LNCAP (cell line): ENCODE measurements at regions not wholly inside any gene's neighbourhood (a gene's known extent, or its start where the extent isn't known, plus 50 kb on each side); places are given as distances from the start of the nearest gene placed in this dataset.

Experiments used
- TF ChIP-seq, protein P1 (sequence below): fragments of 450-650 bp; IDR thresholded peaks from 2 replicates; pipeline ENCODE4 v1.5.1; 2017; ENCODE audit warnings: mild to moderate bottlenecking

DNA sequence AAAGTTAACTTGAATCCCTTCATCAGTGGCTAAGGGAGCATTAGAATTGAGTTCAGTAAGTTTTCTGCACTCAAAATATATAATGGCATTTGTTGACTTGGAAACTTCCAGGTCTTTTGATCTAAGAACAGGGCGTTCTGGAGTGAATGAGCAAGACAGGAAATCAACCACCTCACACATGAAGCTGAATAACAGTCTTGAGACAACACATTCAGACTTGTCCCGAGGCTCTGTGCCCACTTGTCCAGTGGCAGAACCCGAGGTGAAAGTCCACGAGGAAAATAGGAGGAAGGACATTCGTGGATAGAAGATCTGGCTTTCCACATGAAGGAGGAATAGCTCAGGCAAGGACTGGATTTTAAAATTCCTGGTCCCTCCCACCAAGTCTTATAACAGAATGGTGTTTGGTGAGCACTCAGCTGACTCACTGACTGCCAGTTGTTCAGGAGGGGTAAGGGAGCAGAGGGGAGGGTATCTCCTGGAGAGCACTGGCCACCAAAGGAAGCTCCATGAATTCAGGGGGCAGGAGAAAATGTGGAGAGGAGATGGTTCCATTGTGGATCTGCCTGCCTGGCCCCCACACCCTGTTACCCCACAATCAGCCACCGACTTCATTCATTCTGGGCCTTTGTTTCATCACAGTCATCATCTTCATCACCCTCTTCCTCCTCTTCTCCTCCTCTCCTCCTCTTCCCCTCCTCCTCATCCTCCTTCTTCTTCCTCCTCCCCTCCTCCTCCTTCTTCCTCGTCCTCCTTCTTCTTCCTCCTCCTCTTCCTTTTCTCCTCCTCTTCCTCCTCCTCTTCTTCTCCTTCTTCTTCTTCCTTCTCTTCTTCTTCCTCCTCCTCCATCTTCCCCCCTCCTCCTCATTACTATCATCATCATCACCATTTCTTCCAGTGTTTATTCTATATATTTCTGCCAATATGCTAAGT lies 620.1 kb downstream of the MED13L start:
- TF ChIP-seq, protein P1, sequence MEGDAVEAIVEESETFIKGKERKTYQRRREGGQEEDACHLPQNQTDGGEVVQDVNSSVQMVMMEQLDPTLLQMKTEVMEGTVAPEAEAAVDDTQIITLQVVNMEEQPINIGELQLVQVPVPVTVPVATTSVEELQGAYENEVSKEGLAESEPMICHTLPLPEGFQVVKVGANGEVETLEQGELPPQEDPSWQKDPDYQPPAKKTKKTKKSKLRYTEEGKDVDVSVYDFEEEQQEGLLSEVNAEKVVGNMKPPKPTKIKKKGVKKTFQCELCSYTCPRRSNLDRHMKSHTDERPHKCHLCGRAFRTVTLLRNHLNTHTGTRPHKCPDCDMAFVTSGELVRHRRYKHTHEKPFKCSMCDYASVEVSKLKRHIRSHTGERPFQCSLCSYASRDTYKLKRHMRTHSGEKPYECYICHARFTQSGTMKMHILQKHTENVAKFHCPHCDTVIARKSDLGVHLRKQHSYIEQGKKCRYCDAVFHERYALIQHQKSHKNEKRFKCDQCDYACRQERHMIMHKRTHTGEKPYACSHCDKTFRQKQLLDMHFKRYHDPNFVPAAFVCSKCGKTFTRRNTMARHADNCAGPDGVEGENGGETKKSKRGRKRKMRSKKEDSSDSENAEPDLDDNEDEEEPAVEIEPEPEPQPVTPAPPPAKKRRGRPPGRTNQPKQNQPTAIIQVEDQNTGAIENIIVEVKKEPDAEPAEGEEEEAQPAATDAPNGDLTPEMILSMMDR = no peak

DNA sequence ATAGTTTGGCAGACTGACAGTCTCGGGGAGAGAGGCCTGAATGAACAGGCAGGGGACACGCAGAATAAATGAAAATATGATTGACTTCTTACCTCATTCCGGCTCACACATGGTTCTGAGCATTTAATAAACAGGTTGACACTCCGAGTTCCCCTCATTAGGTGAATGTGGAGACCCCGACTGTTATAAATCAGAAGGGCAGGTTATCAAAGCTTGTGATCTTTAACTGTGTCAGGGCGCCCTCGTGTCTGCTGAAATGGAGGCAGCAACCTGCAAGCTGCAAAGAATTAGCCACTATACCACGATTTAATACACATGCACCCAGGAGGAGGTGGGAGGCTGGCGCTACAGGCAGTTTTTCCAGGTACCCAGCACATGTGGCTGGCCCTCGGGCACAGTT lies 627.5 kb downstream of the MED13L start:
- TF ChIP-seq, protein P1 = no peak

DNA sequence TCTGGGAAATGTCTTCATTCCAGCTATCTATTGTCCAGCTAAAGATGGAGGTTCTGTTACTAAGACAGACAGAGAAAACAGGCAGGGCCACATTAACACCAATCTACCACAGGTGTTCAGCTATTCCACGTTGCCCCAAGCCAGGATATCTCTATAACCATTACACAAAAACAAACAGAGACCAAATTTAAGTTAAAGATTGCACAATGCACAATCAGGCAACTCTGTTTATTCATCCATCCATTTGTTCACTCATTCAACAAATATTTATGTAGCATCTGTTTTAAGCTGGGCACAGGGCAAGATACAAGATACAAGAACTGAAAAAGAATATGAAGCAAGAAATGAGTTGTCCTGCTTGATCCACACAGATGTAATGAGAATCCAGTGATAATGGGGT lies 629.0 kb downstream of the MED13L start:
- TF ChIP-seq, protein P1 = no peak

DNA sequence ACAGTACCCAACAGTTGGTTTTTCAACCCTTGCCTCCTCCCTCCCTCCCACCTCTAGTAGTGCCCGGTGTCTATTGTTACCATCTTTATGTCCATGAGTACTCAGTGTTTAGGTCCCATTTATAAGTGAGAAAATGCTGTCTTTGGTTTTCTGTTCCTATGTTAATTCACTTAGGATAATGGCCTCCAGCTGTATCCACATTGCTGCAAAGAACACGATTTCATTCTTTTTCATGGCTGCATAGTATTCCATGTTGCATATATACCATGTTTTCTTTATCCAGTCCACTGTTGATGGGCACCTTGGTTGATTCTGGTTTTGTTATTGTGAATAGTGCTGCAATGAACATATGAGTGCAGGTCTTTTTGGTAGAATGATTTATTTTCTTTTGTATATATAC lies 631.3 kb downstream of the MED13L start:
- TF ChIP-seq, protein P1 = no peak

DNA sequence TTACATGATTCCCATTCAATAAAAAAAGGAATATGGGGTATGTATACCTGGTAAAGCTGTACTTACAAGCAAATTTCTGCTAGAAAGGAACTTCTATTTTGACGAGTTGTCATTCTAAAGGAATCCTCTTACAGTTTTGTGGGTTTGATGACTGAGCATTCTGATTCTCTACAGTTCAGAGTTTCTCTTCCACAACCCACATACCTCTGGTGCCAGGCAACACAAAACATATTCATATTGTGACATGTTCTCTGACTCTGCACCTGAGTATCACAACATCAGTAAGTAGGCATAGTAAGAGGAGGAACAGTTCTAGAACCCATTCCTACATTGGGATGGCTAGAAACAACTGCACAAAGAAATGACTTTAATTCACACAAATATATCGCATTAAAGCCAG lies 636.6 kb downstream of the MED13L start:
- TF ChIP-seq, protein P1 = no peak

DNA sequence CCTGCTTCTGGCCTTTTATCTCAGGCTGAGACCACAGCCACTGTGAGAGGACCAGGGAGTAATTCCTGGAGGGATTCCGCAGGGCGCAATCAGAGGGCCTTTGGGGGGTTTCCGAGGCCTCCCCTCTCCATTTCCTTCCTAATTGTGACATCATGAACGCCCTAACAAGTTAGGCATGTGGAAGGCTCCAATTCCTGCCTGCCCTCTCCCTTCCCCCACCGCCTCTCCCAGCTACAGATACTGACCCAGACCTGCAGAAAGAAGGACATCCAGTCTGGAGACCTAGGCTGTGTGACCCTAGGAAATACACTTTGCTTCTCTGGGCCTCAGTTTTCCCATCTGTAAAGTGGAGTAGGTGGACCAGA lies 637.9 kb downstream of the MED13L start:
- TF ChIP-seq, protein P1 = no peak

DNA sequence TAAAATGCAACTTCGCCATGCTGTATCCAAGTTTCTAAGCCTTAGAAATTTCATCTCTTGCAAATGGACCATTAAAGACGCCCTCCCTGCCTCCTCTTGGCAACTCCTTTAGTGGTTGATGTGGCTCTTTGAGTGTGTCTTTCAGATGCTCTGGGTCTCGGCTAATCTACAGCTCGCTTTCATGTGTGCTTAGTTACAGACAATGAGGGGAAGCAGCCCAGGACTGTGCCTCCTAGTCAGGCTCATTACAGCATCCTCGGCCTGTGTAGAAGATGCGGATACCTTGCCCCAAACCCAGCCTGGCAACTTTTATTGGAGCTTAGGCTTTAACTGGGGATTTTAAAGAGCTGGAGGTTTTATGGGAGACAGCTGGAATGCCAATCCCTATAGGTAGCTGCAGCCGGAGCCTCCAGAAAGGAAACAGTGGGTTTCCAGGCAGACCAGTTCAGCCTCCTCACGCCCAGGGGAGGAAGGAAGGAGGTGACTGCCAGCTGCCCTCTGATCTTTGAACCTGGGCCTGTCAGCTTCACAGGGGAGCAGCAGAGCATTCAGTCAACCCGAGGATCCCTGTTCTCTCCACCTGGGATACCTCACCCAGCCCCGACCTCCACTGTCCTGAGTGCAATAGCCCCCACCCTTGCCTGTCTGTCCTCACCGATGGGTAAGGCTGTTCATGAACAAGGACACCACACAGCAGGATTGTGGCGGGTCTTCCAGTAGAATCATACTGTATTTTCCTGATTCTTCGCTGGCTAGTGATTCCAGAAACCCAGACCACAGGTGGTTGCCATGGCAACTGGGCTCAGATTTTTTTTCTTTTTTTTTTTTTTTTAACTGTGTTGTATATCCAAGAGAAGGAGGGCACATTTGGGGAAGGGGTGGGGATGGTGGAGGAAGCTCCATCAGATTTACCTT lies 638.5 kb downstream of the MED13L start:
- TF ChIP-seq, protein P1 = no peak
